Right renal cortex interstitium (tissue), 3 donors: ENCODE measurements at regions not wholly inside any gene's neighbourhood (a gene's known extent, or its start where the extent isn't known, plus 50 kb on each side); places are given as distances from the start of the nearest gene placed in this dataset.

Experiments used
- DNase-seq, 3 donors: peaks; one replicate each; pipeline ENCODE4 v3.0.0-alpha.2; 2013; ENCODE audit warnings: low read depth in 3 of 3, low spot score in 2 of 3

GRCh38 chr16:49972961-49973360 is 52.1 kb upstream of the CNEP1R1 start:
- no peak for DNase-seq
